Fibroblast of lung (primary cell): ENCODE measurements at regions not wholly inside any gene's neighbourhood (a gene's known extent, or its start where the extent isn't known, plus 50 kb on each side); places are given as distances from the start of the nearest gene placed in this dataset.
"Not testable (repeated sequence)": the region's sequence is repeated elsewhere in the genome, so short reads cannot be mapped to it uniquely, and the experiment has no call there.

Source experiments
- EZH2 ChIP-seq: IDR thresholded peaks from 2 replicates; pipeline ENCODE4 v1.5.1; 2012; ENCODE audit warnings: low read length, control low read depth, mild to moderate bottlenecking; ENCODE audit errors: missing control alignments
- TF ChIP-seq, protein P1 (sequence below), 2 donors: IDR thresholded peaks in 1 of 2; conservative IDR thresholded peaks in 1 of 2; 1 replicate in 1 of 2; 2 replicates in 1 of 2; pipeline ENCODE4 v1.5.1; 2011 to 2012; ENCODE audit warnings: low read length in 2 of 2, control low read depth in 1 of 2, inconsistent platforms in 1 of 2, low read depth in 1 of 2, mild to moderate bottlenecking in 1 of 2

DNA sequence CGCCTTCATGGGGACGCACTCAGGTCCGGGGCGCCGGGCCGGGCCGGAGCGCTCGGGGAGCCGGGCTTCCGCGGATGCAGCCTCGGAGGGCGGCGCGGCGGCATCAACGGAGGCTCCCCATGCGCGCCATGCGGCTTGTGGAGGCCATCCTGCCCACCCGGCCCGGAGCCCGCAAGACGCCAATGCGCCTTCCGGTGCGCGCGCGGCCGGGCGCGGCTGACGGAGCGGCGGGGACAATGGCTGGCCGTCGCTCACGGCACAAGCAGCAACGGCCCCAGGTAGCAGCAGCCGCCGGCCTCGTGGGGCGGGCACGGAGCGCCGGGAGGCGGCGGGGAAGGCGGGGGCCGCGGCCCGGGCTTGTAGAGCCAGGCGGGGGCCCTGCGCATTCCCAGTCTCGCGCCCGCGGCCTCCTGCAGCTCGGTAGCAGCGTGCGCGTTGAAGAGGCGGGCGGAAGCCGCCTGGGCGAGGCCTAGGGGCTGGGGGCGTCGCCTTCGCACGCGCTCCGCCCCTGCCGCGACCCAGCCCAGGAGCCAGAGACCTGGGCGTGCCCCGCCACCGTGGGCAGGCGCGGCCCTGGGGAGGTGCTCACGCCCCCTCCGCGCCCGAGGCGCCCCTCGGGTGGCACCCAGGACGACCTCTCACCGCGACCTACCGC, 168.6 kb upstream of the PRKX start:
- TF ChIP-seq, protein P1, sequence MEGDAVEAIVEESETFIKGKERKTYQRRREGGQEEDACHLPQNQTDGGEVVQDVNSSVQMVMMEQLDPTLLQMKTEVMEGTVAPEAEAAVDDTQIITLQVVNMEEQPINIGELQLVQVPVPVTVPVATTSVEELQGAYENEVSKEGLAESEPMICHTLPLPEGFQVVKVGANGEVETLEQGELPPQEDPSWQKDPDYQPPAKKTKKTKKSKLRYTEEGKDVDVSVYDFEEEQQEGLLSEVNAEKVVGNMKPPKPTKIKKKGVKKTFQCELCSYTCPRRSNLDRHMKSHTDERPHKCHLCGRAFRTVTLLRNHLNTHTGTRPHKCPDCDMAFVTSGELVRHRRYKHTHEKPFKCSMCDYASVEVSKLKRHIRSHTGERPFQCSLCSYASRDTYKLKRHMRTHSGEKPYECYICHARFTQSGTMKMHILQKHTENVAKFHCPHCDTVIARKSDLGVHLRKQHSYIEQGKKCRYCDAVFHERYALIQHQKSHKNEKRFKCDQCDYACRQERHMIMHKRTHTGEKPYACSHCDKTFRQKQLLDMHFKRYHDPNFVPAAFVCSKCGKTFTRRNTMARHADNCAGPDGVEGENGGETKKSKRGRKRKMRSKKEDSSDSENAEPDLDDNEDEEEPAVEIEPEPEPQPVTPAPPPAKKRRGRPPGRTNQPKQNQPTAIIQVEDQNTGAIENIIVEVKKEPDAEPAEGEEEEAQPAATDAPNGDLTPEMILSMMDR (conservative IDR thresholded peaks at IDR 0.05 in 1 of 2, IDR thresholded peaks at IDR 0.05 in 1 of 2; ENCODE audit: low read depth in 1 of 2, low read length in 2 of 2), result not testable (repeated sequence)
- not testable (repeated sequence) for TF ChIP-seq EZH2
